ENCODE measurements at regions not wholly inside any gene's neighbourhood (a gene's known extent, or its start where the extent isn't known, plus 50 kb on each side); places are given as distances from the start of the nearest gene placed in this dataset.
A peak's percentile ranks its signal among the peaks of the same experiment; 100 is the strongest.

GRCh38 chr2:177015356-177015923, 197.2 kb upstream of the HNRNPA3 start:
- H3K36me3 ChIP-seq: no peaks in the 10 kb centered on the region
- H3K27ac ChIP-seq: no peak overlapping the region
- H3K4me1 ChIP-seq: no peaks in the 10 kb centered on the region

GRCh38 chr2:177020524-177021119, 192.0 kb upstream of the HNRNPA3 start:
- H3K27ac ChIP-seq: no peak overlapping the region
- 0 out of 2 replicates have a peak, but pooled peaks cover 2% of the 10 kb centered on the region for H3K27me3 ChIP-seq
- no peaks in the 10 kb centered on the region for H3K4me1 ChIP-seq
- H3K9me3 ChIP-seq (replicated peaks): no peaks in the 10 kb centered on the region
- DNase-seq: no peak
- no peaks in the 10 kb centered on the region for H3K36me3 ChIP-seq
- H3K4me3 ChIP-seq: no peak overlapping the region

More at GRCh38 chr2:177015356-177015923, 197.2 kb upstream of the HNRNPA3 start:
- 0 out of 2 replicates have a peak, but pooled peaks cover 2% of the 10 kb centered on the region for H3K27me3 ChIP-seq
- H3K4me3 ChIP-seq: no peak overlapping the region
- no peak for DNase-seq
- H3K9me3 ChIP-seq (replicated peaks): no peaks in the 10 kb centered on the region

GRCh38 chr2:177021706-177022343, 190.8 kb upstream of the HNRNPA3 start:
- DNase-seq: no peak
- Histone ChIP-seq H3K9me3 (replicated peaks) (no peaks in the 10 kb centered on the region), H3K4me1 (no peaks in the 10 kb centered on the region), H3K36me3 (no peaks in the 10 kb centered on the region), H3K4me3 (no peak overlapping the region), H3K27ac (no peak overlapping the region), H3K27me3 (peaks cover 9% of the 10 kb centered on the region; the same call in 1 of the 2 replicates)

- Histone ChIP-seq H3K36me3 (no peaks in the 10 kb centered on the region), H3K4me1 (no peaks in the 10 kb centered on the region), H3K4me3 (no peak overlapping the region), H3K27me3 (peaks cover 9% of the 10 kb centered on the region; the same call in 1 of the 2 replicates), H3K9me3 (replicated peaks) (no peaks in the 10 kb centered on the region), H3K27ac (no peak overlapping the region)
- DNase-seq: no peak
Observed at GRCh38 chr2:177024765-177025164, 187.8 kb upstream of the HNRNPA3 start.

- Histone ChIP-seq H3K27me3 (peaks cover 7% of the 10 kb centered on the region; the same call in 1 of the 2 replicates), H3K36me3 (no peaks in the 10 kb centered on the region), H3K27ac (no peak overlapping the region), H3K4me1 (no peaks in the 10 kb centered on the region), H3K4me3 (no peak overlapping the region), H3K9me3 (replicated peaks) (no peaks in the 10 kb centered on the region)
- DNase-seq: no peak
Observed at GRCh38 chr2:177026253-177026652, 186.3 kb upstream of the HNRNPA3 start.

- Histone ChIP-seq H3K4me3 (no peak overlapping the region), H3K9me3 (replicated peaks) (no peaks in the 10 kb centered on the region), H3K27ac (no peak overlapping the region), H3K27me3 (peaks cover 7% of the 10 kb centered on the region; the same call in 1 of the 2 replicates), H3K36me3 (no peaks in the 10 kb centered on the region), H3K4me1 (no peaks in the 10 kb centered on the region)
- no peak for DNase-seq
Observed at GRCh38 chr2:177026956-177027355, 185.6 kb upstream of the HNRNPA3 start.

GRCh38 chr2:177028296-177028695, 184.3 kb upstream of the HNRNPA3 start:
- Histone ChIP-seq H3K27ac (no peak overlapping the region), H3K9me3 (replicated peaks) (no peaks in the 10 kb centered on the region), H3K4me3 (no peak overlapping the region), H3K27me3 (peaks cover 7% of the 10 kb centered on the region; the same call in 1 of the 2 replicates), H3K4me1 (no peaks in the 10 kb centered on the region), H3K36me3 (no peaks in the 10 kb centered on the region)
- DNase-seq: peak in 1 of 2 experiments; percentile 41

GRCh38 chr2:177029075-177029474, 183.5 kb upstream of the HNRNPA3 start:
- no peaks in the 10 kb centered on the region for H3K4me1 ChIP-seq
- H3K27ac ChIP-seq: no peak overlapping the region
- no peaks in the 10 kb centered on the region for H3K36me3 ChIP-seq
- H3K4me3 ChIP-seq: no peak overlapping the region
- peaks cover 7% of the 10 kb centered on the region; the same call in 1 of the 2 replicates for H3K27me3 ChIP-seq
- no peak for DNase-seq
- H3K9me3 ChIP-seq (replicated peaks): no peaks in the 10 kb centered on the region

- Histone ChIP-seq H3K27ac (no peak overlapping the region), H3K9me3 (replicated peaks) (no peaks in the 10 kb centered on the region), H3K4me1 (no peaks in the 10 kb centered on the region), H3K4me3 (no peak overlapping the region), H3K27me3 (peaks cover 7% of the 10 kb centered on the region; the same call in 1 of the 2 replicates), H3K36me3 (no peaks in the 10 kb centered on the region)
- DNase-seq: no peak
Observed at GRCh38 chr2:177029501-177029900, 183.1 kb upstream of the HNRNPA3 start.

GRCh38 chr2:177029901-177030300, 182.7 kb upstream of the HNRNPA3 start:
- H3K36me3 ChIP-seq: no peaks in the 10 kb centered on the region
- H3K4me1 ChIP-seq: no peaks in the 10 kb centered on the region
- no peak overlapping the region for H3K4me3 ChIP-seq
- no peak for DNase-seq
- H3K27ac ChIP-seq: no peak overlapping the region
- H3K27me3 ChIP-seq: peaks cover 7% of the 10 kb centered on the region; the same call in 1 of the 2 replicates
- H3K9me3 ChIP-seq (replicated peaks): no peaks in the 10 kb centered on the region

- no peaks in the 10 kb centered on the region for H3K4me1 ChIP-seq
- no peaks in the 10 kb centered on the region for H3K9me3 ChIP-seq (replicated peaks)
- H3K27me3 ChIP-seq: peaks cover 7% of the 10 kb centered on the region; the same call in 1 of the 2 replicates
- no peaks in the 10 kb centered on the region for H3K36me3 ChIP-seq
- DNase-seq: no peak
- H3K4me3 ChIP-seq: no peak overlapping the region
- H3K27ac ChIP-seq: no peak overlapping the region
Observed at GRCh38 chr2:177030451-177031105, 182.0 kb upstream of the HNRNPA3 start.

- no peak for DNase-seq
- H3K27me3 ChIP-seq: peaks cover under 1% of the 10 kb centered on the region; the same call in 1 of the 2 replicates
- H3K9me3 ChIP-seq (replicated peaks): no peaks in the 10 kb centered on the region
- no peaks in the 10 kb centered on the region for H3K4me1 ChIP-seq
- H3K36me3 ChIP-seq: no peaks in the 10 kb centered on the region
- no peak overlapping the region for H3K4me3 ChIP-seq
- H3K27ac ChIP-seq: no peak overlapping the region
Observed at GRCh38 chr2:177031438-177032180, 181.0 kb upstream of the HNRNPA3 start.

GRCh38 chr2:177036747-177037146, 175.8 kb upstream of the HNRNPA3 start:
- Histone ChIP-seq H3K36me3 (no peaks in the 10 kb centered on the region), H3K4me3 (no peak overlapping the region), H3K27ac (no peak overlapping the region), H3K4me1 (no peaks in the 10 kb centered on the region), H3K9me3 (replicated peaks) (no peaks in the 10 kb centered on the region), H3K27me3 (no peaks in the 10 kb centered on the region)
- DNase-seq: no peak

GRCh38 chr2:177037569-177037968, 175.0 kb upstream of the HNRNPA3 start:
- Histone ChIP-seq H3K27me3 (peaks cover 4% of the 10 kb centered on the region; the same call in 1 of the 2 replicates), H3K4me3 (no peak overlapping the region), H3K36me3 (no peaks in the 10 kb centered on the region), H3K27ac (no peak overlapping the region), H3K9me3 (replicated peaks) (no peaks in the 10 kb centered on the region), H3K4me1 (no peaks in the 10 kb centered on the region)
- DNase-seq: no peak

Measured in SJCRH30 (cell line).